HEK293T (cell line): ENCODE measurements at regions not wholly inside any gene's neighbourhood (a gene's known extent, or its start where the extent isn't known, plus 50 kb on each side); places are given as distances from the start of the nearest gene placed in this dataset.

ENCODE experiments used
- CTCF ChIA-PET: fragments of 350-600 bp; formaldehyde crosslinking; extraction: SDS; loops from one replicate; lab custom pipeline; 2021; ENCODE audit warnings: antibody characterized with exemption, inconsistent platforms; lab: Yijun Ruan, JAX
- POLR2A ChIA-PET: fragments of 350-600 bp; formaldehyde crosslinking; extraction: SDS; loops from one replicate; lab custom pipeline; 2020; ENCODE audit warnings: antibody characterized with exemption, inconsistent platforms; lab: Yijun Ruan, JAX
- DNase-seq: peaks from one replicate; pipeline ENCODE4 v3.0.0; 2012; ENCODE audit warnings: mixed read lengths; ENCODE audit errors: extremely low spot score
- ARNT ChIP-seq: fragments of 450-650 bp; IDR thresholded peaks from 2 replicates; pipeline ENCODE4 v1.6.1; 2017; ENCODE audit warnings: mild to moderate bottlenecking
- BHLHE40 ChIP-seq: fragments of 450-650 bp; IDR thresholded peaks from 2 replicates; pipeline ENCODE4 v1.6.1; 2016; ENCODE audit warnings: mild to moderate bottlenecking, moderate library complexity, borderline replicate concordance
- CTBP1 ChIP-seq: fragments of 450-650 bp; IDR thresholded peaks from 2 replicates; pipeline ENCODE4 v1.6.1; 2016; ENCODE audit warnings: borderline replicate concordance
- ELF4 ChIP-seq: fragments of 450-650 bp; IDR thresholded peaks from 2 replicates; pipeline ENCODE4 v1.6.1; 2017; ENCODE audit warnings: antibody characterized with exemption
- FOXA1 ChIP-seq: fragments of 450-650 bp; IDR thresholded peaks from 2 replicates; pipeline ENCODE4 v1.6.1; 2016; ENCODE audit warnings: mild to moderate bottlenecking
- FOXK2 ChIP-seq: fragments of 450-650 bp; IDR thresholded peaks from 2 replicates; pipeline ENCODE4 v1.6.1; 2016; ENCODE audit warnings: mild to moderate bottlenecking
- FOXM1 ChIP-seq: fragments of 450-650 bp; IDR thresholded peaks from 2 replicates; pipeline ENCODE4 v1.6.1; 2017; ENCODE audit warnings: mild to moderate bottlenecking, borderline replicate concordance
- HDGF ChIP-seq: fragments of 450-650 bp; IDR thresholded peaks from 2 replicates; pipeline ENCODE4 v1.6.1; 2017; ENCODE audit warnings: antibody characterized with exemption, borderline replicate concordance
- L3MBTL2 ChIP-seq: fragments of 450-650 bp; conservative IDR thresholded peaks from 2 replicates; pipeline ENCODE4 v1.6.1; 2016; ENCODE audit warnings: mild to moderate bottlenecking
- LEF1 ChIP-seq: fragments of 450-650 bp; IDR thresholded peaks from 2 replicates; pipeline ENCODE4 v1.6.1; 2017; ENCODE audit warnings: mild to moderate bottlenecking, borderline replicate concordance
- NFRKB ChIP-seq: fragments of 450-650 bp; IDR thresholded peaks from 2 replicates; pipeline ENCODE4 v1.6.1; 2016; ENCODE audit warnings: mild to moderate bottlenecking, moderate library complexity
- PKNOX1 ChIP-seq: fragments of 450-650 bp; IDR thresholded peaks from 2 replicates; pipeline ENCODE4 v1.6.1; 2016
- SP1 ChIP-seq: fragments of 450-650 bp; IDR thresholded peaks from 2 replicates; pipeline ENCODE4 v1.6.1; 2017
- SUZ12 ChIP-seq: fragments of 450-650 bp; IDR thresholded peaks from 2 replicates; pipeline ENCODE4 v1.6.1; 2016; ENCODE audit warnings: mild to moderate bottlenecking
- TARDBP ChIP-seq: fragments of 450-650 bp; IDR thresholded peaks from 2 replicates; pipeline ENCODE4 v1.6.1; 2016
- ZNF384 ChIP-seq: fragments of 450-650 bp; IDR thresholded peaks from 2 replicates; pipeline ENCODE4 v1.6.1; 2016

GRCh38 chr21:15144026-15144425 lies 79.2 kb upstream of the NRIP1 start:
- TF ChIP-seq SUZ12 (no peak), ELF4 (no peak), NFRKB (no peak), FOXA1 (no peak), PKNOX1 (no peak), FOXK2 (no peak), TARDBP (no peak), ZNF384 (no peak), ARNT (no peak), BHLHE40 (no peak), HDGF (no peak), SP1 (no peak), CTBP1 (no peak), FOXM1 (no peak), L3MBTL2 (no peak), LEF1 (no peak)
- no peak for DNase-seq
- CTCF ChIA-PET = no interaction called here
- POLR2A ChIA-PET = no interaction called here

GRCh38 chr21:15148437-15148836 lies 83.6 kb upstream of the NRIP1 start:
- TF ChIP-seq LEF1 = no peak
- no peak for TF ChIP-seq SP1
- TF ChIP-seq FOXM1 = no peak
- no peak for TF ChIP-seq SUZ12
- no peak for TF ChIP-seq CTBP1
- TF ChIP-seq ARNT = no peak
- TF ChIP-seq ELF4 = no peak
- TF ChIP-seq PKNOX1 = no peak
- TF ChIP-seq HDGF = no peak
- no peak for TF ChIP-seq TARDBP
- TF ChIP-seq L3MBTL2 = no peak
- no peak for TF ChIP-seq FOXK2
- no peak for TF ChIP-seq FOXA1
- no peak for TF ChIP-seq ZNF384
- no peak for TF ChIP-seq NFRKB
- no peak for TF ChIP-seq BHLHE40
- ChIA-PET POLR2A (no interaction called here), CTCF (no interaction called here)
- no peak for DNase-seq

- ChIA-PET CTCF (no interaction called here), POLR2A (no interaction called here)
- DNase-seq = no peak
- TF ChIP-seq TARDBP (no peak), FOXK2 (no peak)
These were observed 84.9 kb upstream of the NRIP1 start for GRCh38 chr21:15149600-15150224.

- no peak for DNase-seq
- POLR2A ChIA-PET = no interaction called here
- TF ChIP-seq ZNF384 (no peak), L3MBTL2 (no peak), NFRKB (no peak), HDGF (no peak), PKNOX1 (no peak), SUZ12 (no peak), TARDBP (no peak), ARNT (no peak), FOXK2 (no peak), ELF4 (no peak), FOXA1 (no peak), CTBP1 (no peak), SP1 (no peak), BHLHE40 (no peak)
- CTCF ChIA-PET = no interaction called here
These were observed 86.7 kb upstream of the NRIP1 start for GRCh38 chr21:15151385-15152103.

GRCh38 chr21:15152591-15152990 lies 87.8 kb upstream of the NRIP1 start:
- no peak for DNase-seq
- no peak for TF ChIP-seq BHLHE40
- no peak for TF ChIP-seq SUZ12
- TF ChIP-seq CTBP1 = no peak
- no peak for TF ChIP-seq HDGF
- TF ChIP-seq NFRKB = no peak
- no peak for TF ChIP-seq FOXK2
- TF ChIP-seq FOXM1 = no peak
- TF ChIP-seq L3MBTL2 = no peak
- TF ChIP-seq PKNOX1 = no peak
- no peak for TF ChIP-seq ZNF384
- TF ChIP-seq LEF1 = no peak
- no peak for TF ChIP-seq ARNT
- no peak for TF ChIP-seq FOXA1
- CTCF ChIA-PET = no interaction called here
- POLR2A ChIA-PET = no interaction called here
